ENCODE measurements at regions not wholly inside any gene's neighbourhood (a gene's known extent, or its start where the extent isn't known, plus 50 kb on each side); places are given as distances from the start of the nearest gene placed in this dataset.

GRCh38 chr16:79843145-79843544, 242.6 kb upstream of the MAF start:
- Histone ChIP-seq H3K27ac (no peak overlapping the region), H3K9me3 (no peaks in the 10 kb centered on the region), H3K4me1 (no peaks in the 10 kb centered on the region), H3K36me3 (no peaks in the 10 kb centered on the region), H3K4me3 (no peak overlapping the region), H3K27me3 (no peaks in the 10 kb centered on the region)
- TF ChIP-seq, protein P1, sequence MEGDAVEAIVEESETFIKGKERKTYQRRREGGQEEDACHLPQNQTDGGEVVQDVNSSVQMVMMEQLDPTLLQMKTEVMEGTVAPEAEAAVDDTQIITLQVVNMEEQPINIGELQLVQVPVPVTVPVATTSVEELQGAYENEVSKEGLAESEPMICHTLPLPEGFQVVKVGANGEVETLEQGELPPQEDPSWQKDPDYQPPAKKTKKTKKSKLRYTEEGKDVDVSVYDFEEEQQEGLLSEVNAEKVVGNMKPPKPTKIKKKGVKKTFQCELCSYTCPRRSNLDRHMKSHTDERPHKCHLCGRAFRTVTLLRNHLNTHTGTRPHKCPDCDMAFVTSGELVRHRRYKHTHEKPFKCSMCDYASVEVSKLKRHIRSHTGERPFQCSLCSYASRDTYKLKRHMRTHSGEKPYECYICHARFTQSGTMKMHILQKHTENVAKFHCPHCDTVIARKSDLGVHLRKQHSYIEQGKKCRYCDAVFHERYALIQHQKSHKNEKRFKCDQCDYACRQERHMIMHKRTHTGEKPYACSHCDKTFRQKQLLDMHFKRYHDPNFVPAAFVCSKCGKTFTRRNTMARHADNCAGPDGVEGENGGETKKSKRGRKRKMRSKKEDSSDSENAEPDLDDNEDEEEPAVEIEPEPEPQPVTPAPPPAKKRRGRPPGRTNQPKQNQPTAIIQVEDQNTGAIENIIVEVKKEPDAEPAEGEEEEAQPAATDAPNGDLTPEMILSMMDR (IDR thresholded peaks at IDR 0.05): no peak
- DNase-seq: no peak
- intact Hi-C loops (cut with DNase I; ENCODE audit: low total_unique reads): no loop called here

GRCh38 chr16:79842197-79842596, 241.7 kb upstream of the MAF start:
- Histone ChIP-seq H3K4me1 (no peaks in the 10 kb centered on the region), H3K4me3 (no peak overlapping the region), H3K27me3 (no peaks in the 10 kb centered on the region), H3K9me3 (no peaks in the 10 kb centered on the region), H3K27ac (no peak overlapping the region), H3K36me3 (no peaks in the 10 kb centered on the region)
- intact Hi-C loops (cut with DNase I; ENCODE audit: low total_unique reads): no loop called here
- DNase-seq: no peak
- TF ChIP-seq, protein P1 (IDR thresholded peaks at IDR 0.05): no peak

DNA sequence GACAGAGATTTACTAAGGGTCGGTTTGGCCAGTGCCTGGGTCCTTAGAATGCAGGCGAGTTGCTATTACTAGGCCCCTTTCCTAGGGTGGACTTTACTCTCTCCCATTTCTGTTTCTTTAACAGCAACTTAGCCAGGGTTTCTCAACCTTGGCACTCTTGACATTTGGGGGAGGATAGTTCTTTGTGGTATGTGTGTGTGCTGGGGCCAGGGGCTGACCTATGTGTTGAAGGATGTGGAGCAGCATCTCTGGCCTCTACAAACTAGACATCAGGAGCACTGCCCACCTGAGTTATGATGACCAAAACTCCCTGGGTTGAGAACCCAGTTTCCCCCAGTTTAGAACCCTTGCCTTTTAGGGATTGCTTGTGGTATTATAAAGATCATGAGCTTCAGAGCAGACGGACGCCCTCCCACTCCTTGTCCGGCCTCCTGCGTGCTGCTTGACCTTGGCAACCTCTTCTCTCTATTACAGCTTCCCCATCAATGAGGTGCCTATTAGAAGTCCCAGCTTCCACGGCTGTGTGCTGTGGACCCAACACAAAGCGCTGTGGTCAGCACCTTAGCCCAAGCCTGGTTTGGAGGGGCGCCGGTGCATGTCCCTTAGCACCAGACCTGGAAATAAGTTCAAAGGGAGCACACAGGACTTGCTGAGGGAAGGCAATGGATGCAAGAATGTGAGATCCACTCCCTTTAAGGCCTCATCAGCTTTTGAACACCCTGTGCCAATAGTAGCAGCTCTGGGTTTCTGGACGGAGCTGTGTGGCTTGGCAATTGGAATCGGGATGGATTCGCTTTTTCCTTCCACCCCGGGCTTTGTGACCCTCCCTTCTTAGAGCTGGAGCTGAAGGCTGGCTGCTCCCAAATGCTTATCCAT, 239.2 kb upstream of the MAF start:
- Histone ChIP-seq H3K27ac (no peak overlapping the region), H3K4me3 (no peak overlapping the region), H3K36me3 (no peaks in the 10 kb centered on the region), H3K4me1 (no peaks in the 10 kb centered on the region), H3K9me3 (no peaks in the 10 kb centered on the region), H3K27me3 (no peaks in the 10 kb centered on the region)
- TF ChIP-seq, protein P1 (IDR thresholded peaks at IDR 0.05): no peak
- intact Hi-C loops (cut with DNase I; ENCODE audit: low total_unique reads): no loop called here
- DNase-seq: peak in 1 of 2 donors; percentile 30

DNA sequence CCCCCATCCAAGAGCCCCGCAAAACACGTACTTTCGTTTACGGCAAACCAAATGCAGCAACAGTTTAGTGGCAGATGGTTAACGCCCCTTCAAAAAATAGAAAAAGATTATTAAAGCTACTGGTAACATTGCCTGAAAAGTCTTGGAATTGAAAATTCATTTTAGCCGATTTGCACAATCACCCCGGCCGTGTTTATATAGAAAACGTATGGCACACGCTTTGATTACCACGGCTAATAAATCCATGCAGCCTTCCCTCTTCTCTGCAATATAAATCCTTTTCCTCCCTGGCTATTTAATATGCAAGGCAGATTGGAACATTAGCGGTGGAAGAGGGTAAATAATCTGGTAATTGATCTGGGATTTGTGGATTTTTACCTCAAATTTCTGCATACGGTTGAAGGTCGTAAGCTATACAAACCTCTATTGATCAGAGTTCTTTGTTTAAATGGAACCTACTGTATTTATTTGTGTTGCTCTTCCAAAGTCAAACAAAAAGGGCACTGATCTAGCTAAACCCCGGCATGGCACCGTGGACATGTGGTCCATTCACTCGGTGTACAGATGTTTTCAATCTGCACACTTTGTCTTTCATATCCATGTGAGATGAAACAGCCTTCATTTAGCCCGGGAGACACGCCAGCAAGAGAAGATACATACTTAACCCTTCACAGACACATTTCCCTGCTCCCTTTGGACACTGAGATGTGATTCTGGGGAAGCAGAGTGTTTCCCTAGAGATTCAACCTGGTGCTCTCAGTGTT, 238.1 kb upstream of the MAF start:
- Histone ChIP-seq H3K36me3 (no peaks in the 10 kb centered on the region), H3K4me3 (no peak overlapping the region), H3K27ac (no peak overlapping the region), H3K27me3 (no peaks in the 10 kb centered on the region), H3K4me1 (no peaks in the 10 kb centered on the region), H3K9me3 (no peaks in the 10 kb centered on the region)
- TF ChIP-seq, protein P1 (IDR thresholded peaks at IDR 0.05): no peak
- no peak for DNase-seq
- intact Hi-C loops (cut with DNase I; ENCODE audit: low total_unique reads): no loop called here

DNA sequence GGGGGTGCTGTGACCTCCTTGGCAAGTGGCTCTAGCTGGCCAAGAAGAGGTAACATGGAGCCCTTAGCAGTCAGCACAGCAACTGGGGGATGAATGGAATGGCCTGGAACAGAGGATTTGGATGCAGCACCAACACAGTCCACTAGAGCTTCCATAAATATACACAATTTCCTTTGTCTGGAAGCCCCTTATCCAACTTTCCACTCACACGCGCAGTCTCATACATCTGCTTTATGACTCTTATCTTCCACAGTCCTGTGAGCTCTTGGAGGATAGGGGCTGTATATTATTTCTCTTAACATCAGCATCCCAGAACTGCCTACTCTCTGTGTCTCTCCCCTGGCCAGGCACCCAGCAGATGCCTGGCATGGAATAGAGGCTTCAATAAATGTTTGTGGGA, 235.6 kb upstream of the MAF start:
- intact Hi-C loops (cut with DNase I; ENCODE audit: low total_unique reads): no loop called here
- Histone ChIP-seq H3K27me3 (no peaks in the 10 kb centered on the region), H3K9me3 (no peaks in the 10 kb centered on the region), H3K36me3 (no peaks in the 10 kb centered on the region), H3K4me1 (no peaks in the 10 kb centered on the region), H3K27ac (no peak overlapping the region), H3K4me3 (no peak overlapping the region)
- TF ChIP-seq, protein P1 (IDR thresholded peaks at IDR 0.05): no peak
- DNase-seq: no peak
